NCI-H2029 (cell line): ENCODE measurements at regions not wholly inside any gene's neighbourhood (a gene's known extent, or its start where the extent isn't known, plus 50 kb on each side); places are given as distances from the start of the nearest gene placed in this dataset.
"Not testable (repeated sequence)": the region's sequence is repeated elsewhere in the genome, so short reads cannot be mapped to it uniquely, and the experiment has no call there.

Experiments
- DNase-seq: peaks from one replicate; lab custom pipeline; 2025; lab: John Stamatoyannopoulos, UW

- DNase-seq: no peak
Measured at GRCh38 chr17:31677681-31678080, 181.4 kb downstream of the COPRS start.

DNA sequence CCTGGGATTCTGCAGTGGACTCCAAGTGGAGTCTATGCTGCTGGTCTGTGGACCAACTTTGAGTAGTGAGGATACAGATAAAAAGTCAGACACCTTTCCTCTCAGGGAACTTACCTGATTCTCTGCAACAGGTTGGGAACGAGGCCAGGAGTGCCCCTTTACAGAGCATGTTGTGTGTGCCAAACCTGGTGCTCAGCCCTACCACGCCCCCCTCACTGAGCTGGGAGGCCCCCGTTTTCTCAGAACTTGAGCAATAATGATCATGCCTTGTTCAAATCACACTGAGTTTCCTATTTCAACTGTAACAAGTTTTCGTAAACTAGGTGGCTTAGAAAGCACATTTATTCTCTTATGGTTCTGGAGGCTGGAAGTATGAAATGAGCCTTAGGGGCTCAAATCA is 182.0 kb downstream of the COPRS start:
- no peak for DNase-seq

GRCh38 chr17:31675392-31675791 is 183.7 kb downstream of the COPRS start:
- not testable (repeated sequence) for DNase-seq

GRCh38 chr17:31674717-31675349 is 184.2 kb downstream of the COPRS start:
- DNase-seq: no peak

DNA sequence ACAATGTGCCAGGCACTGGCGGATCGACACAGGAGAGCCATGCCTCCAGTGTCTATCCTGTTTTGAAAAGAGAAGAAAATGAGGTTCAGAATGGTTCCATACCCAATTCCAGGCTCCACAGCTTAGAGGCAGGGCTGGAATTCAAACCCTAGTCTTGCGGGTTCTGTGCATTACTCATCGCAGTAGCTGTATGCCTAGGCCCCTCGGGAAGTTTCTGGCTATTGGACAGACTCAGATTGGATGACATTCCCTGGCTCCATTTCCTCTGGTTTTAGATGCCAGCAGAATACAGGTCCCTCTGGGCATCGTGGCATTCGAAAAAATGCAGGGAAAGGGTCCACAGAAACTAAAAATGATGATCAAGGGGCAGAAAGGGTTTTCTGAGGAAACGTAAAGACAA is 184.7 kb downstream of the COPRS start:
- no peak for DNase-seq

GRCh38 chr17:31673076-31673475 is 186.0 kb downstream of the COPRS start:
- no peak for DNase-seq

- no peak for DNase-seq
Measured at GRCh38 chr17:31672161-31672819, 186.8 kb downstream of the COPRS start.

GRCh38 chr17:31663576-31663975 is 195.5 kb downstream of the COPRS start:
- no peak for DNase-seq

- no peak for DNase-seq
Measured at GRCh38 chr17:31660684-31661083, 198.4 kb downstream of the COPRS start.

DNA sequence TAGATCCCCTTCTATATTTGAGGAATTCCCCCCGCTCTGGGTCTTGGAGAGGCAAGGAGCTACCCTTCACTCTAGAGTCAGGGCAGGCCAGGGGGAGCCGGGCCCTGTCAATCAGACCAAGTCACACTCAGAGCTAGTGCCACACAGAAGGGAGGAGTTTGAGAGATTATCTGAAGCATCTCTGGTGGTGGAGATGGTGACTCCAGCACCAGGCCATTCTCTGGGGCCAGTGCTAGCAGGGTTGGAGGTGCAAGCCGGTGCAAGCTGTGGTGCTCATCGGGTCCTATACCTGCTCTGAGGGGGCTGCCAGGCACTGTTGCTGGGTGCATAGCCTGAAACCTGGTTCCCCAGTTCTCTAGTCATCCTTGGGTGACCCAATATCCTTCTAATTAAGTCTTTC is 201.2 kb downstream of the COPRS start:
- DNase-seq: no peak

- DNase-seq: no peak
Measured at GRCh38 chr17:31654936-31655335, 204.1 kb downstream of the COPRS start.

- DNase-seq: no peak
Measured at GRCh38 chr17:31653691-31654090, 205.4 kb downstream of the COPRS start.

DNA sequence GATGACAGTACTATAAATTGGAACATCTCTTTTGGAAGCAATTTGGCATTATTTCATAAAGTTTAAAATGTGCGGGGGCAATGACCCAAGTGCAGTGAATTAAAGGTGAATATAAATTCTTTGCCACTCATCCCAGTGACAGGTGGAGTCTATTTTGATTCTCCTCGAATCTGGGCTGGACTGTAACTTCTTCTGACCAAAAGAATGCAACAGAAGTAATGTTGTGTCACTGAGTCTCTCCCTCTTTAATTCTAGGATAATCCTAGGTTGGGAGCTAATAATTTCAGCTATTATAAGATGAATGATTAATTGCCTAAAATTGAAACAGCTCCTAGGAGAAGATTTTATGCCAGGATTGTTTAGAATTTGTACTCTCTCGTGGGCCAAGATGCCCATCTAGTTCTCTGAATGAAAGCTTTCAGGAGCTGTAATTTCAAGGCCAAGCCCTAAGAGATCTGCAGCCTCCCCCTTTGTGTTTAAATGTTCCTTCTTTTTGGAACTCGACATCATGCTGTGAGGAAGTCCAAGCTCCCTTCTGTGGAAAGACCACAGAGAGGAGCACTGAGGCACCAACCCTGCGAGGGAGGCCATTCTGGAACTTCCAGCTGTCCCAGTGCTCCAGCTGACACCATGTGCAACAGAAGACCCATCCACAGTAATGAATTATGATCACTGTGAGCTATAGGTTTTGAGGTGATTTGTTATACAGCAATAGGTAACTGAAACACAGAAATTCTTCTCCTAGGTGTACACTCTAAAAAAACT is 208.1 kb downstream of the COPRS start:
- no peak for DNase-seq

DNA sequence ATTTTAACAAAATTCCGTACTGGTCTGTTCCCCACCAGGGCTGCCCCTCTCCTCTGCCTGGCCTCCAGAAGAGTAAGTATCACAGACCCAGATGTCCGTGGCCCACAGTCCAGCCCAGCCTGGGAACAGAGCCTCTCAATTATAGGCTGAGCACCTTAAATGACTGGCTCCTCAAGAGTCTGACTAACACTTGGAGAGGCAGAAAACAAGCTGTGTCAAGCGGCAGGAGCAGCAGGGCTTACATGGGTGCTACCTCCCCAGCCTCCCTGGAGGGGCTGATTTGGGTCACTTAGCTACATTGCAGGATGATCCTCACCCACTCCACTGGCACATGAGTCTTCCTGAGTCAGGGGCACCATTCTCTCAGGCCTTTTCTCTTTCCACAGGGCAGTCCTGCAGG is 209.7 kb downstream of the COPRS start:
- DNase-seq: no peak

DNA sequence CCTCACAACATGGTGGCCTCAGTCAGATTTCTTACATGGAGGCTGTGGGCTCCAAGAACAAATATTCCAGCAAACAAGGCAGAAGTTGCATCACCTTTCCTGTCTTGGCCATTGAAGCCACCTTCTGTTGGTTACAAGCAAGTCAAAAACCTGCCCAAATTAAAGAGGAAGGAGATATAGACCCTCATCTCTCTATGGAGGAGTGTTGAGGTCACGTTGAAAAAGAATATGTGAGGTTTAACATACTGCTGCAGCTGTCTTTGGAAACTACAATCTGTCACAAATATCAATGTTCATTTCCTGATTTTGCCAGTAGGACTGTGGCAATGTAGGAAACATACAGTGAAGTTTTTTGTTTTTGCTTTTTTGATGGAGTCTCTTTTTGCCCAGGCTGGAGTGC is 211.4 kb downstream of the COPRS start:
- DNase-seq: no peak

GRCh38 chr17:31646642-31647041 is 212.4 kb downstream of the COPRS start:
- DNase-seq: no peak

DNA sequence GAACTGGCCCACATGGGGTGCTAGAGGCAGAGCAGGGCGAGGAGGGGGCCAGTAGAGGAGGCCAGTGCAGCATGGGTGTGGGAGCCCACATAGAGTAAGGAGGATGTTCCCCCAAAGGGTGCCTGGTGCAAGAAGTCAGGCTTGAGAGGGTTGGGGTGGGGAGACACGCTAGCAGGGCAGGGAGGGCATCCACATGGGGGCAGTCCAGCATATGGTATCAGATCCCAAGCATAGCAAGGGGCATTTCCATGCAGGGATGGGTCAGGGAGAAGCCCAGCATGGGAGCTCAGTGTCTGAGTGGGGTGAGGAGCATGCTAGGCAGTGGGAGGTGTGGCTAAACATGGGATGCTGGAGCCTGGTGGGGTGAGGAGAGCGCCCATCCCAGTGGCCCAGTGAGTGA is 213.7 kb downstream of the COPRS start:
- no peak for DNase-seq

DNA sequence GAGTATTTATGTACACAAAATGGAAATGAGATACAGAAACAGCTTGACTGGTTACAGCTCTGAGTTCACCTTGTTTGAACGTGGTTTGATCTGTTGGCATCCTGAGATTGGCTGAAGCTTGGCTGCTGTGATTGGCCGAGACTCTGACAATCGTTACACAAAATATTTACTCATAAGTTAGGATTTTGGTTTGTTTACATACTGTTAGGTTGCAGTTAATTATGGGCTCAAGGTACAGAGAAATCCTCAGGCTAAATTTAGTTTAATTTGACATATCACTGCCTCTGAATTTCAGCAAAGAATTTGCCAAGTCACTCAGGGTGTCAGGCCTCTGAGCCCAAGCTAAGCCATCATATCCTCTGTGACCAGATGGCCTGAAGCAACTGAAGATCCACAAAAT is 227.3 kb downstream of the COPRS start:
- no peak for DNase-seq

DNA sequence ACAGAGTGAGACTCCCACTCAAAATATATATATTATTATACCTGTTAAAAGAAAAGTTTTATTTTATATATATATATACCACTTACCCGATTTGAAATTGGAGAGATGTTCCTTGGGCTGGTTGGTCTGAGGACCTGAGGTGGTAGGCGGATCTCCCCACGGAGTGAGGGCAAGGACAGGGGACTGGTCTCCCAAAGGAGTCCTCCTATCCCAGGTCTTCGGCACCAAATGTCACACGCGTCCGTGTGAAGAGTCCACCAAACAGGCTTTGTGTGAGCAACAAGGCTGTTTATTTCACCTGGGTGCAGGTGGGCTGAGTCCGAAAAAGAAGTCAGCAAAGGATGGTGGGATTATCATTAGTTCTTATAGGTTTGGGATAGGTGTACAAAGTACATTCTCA is 228.2 kb downstream of the COPRS start:
- not testable (repeated sequence) for DNase-seq

- DNase-seq: no peak
Measured at GRCh38 chr17:31629696-31630470, 229.2 kb downstream of the COPRS start.

DNA sequence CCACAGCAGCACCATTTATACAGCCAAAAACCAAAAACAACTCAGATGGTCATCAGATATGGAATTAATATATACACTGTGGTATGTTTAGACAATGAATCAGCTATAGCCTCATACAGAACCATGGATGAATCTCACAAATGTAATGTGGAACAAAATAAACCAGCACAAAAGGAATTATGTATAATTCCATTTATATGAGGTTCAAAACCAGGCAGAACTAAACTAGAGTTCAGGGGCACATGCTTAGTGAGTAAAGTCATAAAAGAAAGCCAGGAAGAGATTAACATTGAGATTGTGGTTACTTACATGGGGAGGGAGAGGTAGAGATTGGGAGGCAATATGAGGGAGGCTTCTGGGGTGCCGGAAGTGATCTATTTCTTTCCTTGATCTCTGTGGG is 231.1 kb downstream of the COPRS start:
- no peak for DNase-seq

GRCh38 chr17:31623990-31624389 is 232.5 kb downstream of the RAB11FIP4 start:
- no peak for DNase-seq

GRCh38 chr17:31622500-31622899 is 231.0 kb downstream of the RAB11FIP4 start:
- DNase-seq: no peak
